Trophoblast cell (in vitro differentiated cells and primary cell): ENCODE measurements at regions not wholly inside any gene's neighbourhood (a gene's known extent, or its start where the extent isn't known, plus 50 kb on each side); places are given as distances from the start of the nearest gene placed in this dataset.

Experiments used
- DNase-seq, 2 donors: peaks; one replicate each; pipeline ENCODE4 v3.0.0-alpha.2; 2016
- H2AFZ ChIP-seq: 2 replicates; pipeline ENCODE4 v1.6.1; 2013; ENCODE audit warnings: low read length, moderate library complexity, mild to moderate bottlenecking; ENCODE audit not compliant: insufficient read depth, poor library complexity
- H2AK5ac ChIP-seq: 2 replicates; pipeline ENCODE4 v1.6.1; 2013; ENCODE audit warnings: mild to moderate bottlenecking, low read length
- H2BK120ac ChIP-seq: 2 replicates; pipeline ENCODE4 v1.6.1; 2013; ENCODE audit warnings: low read length, mild to moderate bottlenecking, moderate library complexity; ENCODE audit not compliant: insufficient read depth, poor library complexity
- H2BK12ac ChIP-seq: 2 replicates; pipeline ENCODE4 v1.6.1; 2013; ENCODE audit warnings: mild to moderate bottlenecking, low read length, moderate library complexity
- H2BK5ac ChIP-seq: 2 replicates; pipeline ENCODE4 v1.6.1; 2013; ENCODE audit warnings: low read length, low read depth, moderate library complexity, mild to moderate bottlenecking; ENCODE audit not compliant: poor library complexity
- H3K14ac ChIP-seq: 2 replicates; pipeline ENCODE4 v1.6.1; 2013; ENCODE audit warnings: mild to moderate bottlenecking, low read length
- H3K18ac ChIP-seq: 2 replicates; pipeline ENCODE4 v1.6.1; 2013; ENCODE audit warnings: mild to moderate bottlenecking, low read length
- H3K23ac ChIP-seq: 2 replicates; pipeline ENCODE4 v1.6.1; 2013; ENCODE audit warnings: low read length
- H3K27ac ChIP-seq: 2 replicates; pipeline ENCODE4 v1.5.1; 2013; ENCODE audit warnings: low read depth, mild to moderate bottlenecking, inconsistent platforms, low read length, moderate library complexity
- H3K27me3 ChIP-seq: 2 replicates; pipeline ENCODE4 v1.6.1; 2013; ENCODE audit warnings: inconsistent platforms, mild to moderate bottlenecking, low read length, moderate library complexity; ENCODE audit not compliant: insufficient read depth
- H3K36me3 ChIP-seq, 2 experiments: 1 replicate in 1 of 2; 2 replicates in 1 of 2; pipeline ENCODE4 v1.6.1; 2013; ENCODE audit warnings: low read length in 2 of 2, mild to moderate bottlenecking in 2 of 2, moderate library complexity in 1 of 2; ENCODE audit not compliant: insufficient read depth in 2 of 2, control insufficient read depth in 1 of 2
- H3K4ac ChIP-seq: 2 replicates; pipeline ENCODE4 v1.6.1; 2013; ENCODE audit warnings: low read depth, mild to moderate bottlenecking, low read length, moderate library complexity
- H3K4me1 ChIP-seq, 2 experiments: 1 replicate in 1 of 2; 2 replicates in 1 of 2; pipeline ENCODE4 v1.6.1; 2013; ENCODE audit warnings: low read length in 2 of 2, mild to moderate bottlenecking in 2 of 2, moderate library complexity in 1 of 2; ENCODE audit not compliant: insufficient read depth in 2 of 2, control insufficient read depth in 1 of 2
- H3K4me2 ChIP-seq: 2 replicates; pipeline ENCODE4 v1.6.1; 2013; ENCODE audit warnings: inconsistent platforms, mild to moderate bottlenecking, low read length, moderate library complexity
- H3K4me3 ChIP-seq: 2 replicates; pipeline ENCODE4 v1.5.1; 2013; ENCODE audit warnings: mild to moderate bottlenecking, low read depth, low read length, inconsistent platforms
- H3K79me1 ChIP-seq: one replicate; pipeline ENCODE4 v1.6.1; 2013; ENCODE audit warnings: low read length
- H3K79me2 ChIP-seq: 2 replicates; pipeline ENCODE4 v1.6.1; 2013; ENCODE audit warnings: low read length, mild to moderate bottlenecking; ENCODE audit not compliant: control insufficient read depth, insufficient read depth, poor library complexity
- H3K9ac ChIP-seq: 2 replicates; pipeline ENCODE4 v1.6.1; 2013; ENCODE audit warnings: mild to moderate bottlenecking, low read length
- H3K9me3 ChIP-seq: 2 replicates; pipeline ENCODE4 v1.6.1; 2013; ENCODE audit warnings: low read depth, mild to moderate bottlenecking, control low read depth, inconsistent platforms, low read length; ENCODE audit not compliant: insufficient read depth
- H4K12ac ChIP-seq: 2 replicates; pipeline ENCODE4 v1.6.1; 2013; ENCODE audit warnings: low read depth, mild to moderate bottlenecking, low read length, moderate library complexity
- H4K8ac ChIP-seq: 2 replicates; pipeline ENCODE4 v1.6.1; 2013; ENCODE audit warnings: low read depth, mild to moderate bottlenecking, low read length, moderate library complexity
- H4K91ac ChIP-seq: one replicate; pipeline ENCODE4 v1.6.1; 2013; ENCODE audit warnings: low read depth, mild to moderate bottlenecking, low read length, moderate library complexity
- WGBS: extraction: QIAGEN DNeasy Blood & Tissue Kit; methylation state at CpG from one replicate; pipeline ENCODE4 v1.1.7; 2013; ENCODE audit warnings: missing lambda C conversion rate; ENCODE audit not compliant: insufficient read length, insufficient coverage; ENCODE audit errors: extremely low coverage; 5-methylcytosine and 5-hydroxymethylcytosine counted together

DNA sequence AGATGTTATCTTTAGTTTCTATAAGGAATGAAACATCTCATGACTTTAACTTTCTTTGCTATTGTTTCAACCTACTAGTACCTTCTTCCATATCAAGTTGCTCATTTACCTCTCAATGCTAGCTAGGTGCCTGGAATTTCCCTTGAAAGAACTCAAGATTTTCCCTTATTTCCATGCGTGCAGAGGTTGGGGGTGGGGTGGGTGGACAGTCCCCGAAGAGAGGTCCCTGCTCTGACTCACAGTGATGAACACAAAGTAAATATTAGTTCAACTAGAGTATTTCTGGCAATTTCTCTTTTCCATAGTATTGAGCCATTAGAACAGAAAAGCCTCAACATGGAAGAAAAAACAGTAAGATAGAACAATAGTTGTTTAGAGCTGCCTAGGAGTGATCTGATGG, 239.0 kb upstream of the ZP4 start:
- H3K18ac ChIP-seq: no peak overlapping the region
- no peak overlapping the region for H3K23ac ChIP-seq
- no peak overlapping the region for H2BK5ac ChIP-seq
- H3K36me3 ChIP-seq: no peaks in the 10 kb centered on the region
- H4K91ac ChIP-seq: no peak overlapping the region
- DNase-seq: no peak
- no peak overlapping the region for H3K9ac ChIP-seq
- H4K8ac ChIP-seq: no peak overlapping the region
- no peaks in the 10 kb centered on the region for H3K79me2 ChIP-seq
- H3K27ac ChIP-seq: no peak overlapping the region
- no peaks in the 10 kb centered on the region for H3K27me3 ChIP-seq
- no peak overlapping the region for H2AFZ ChIP-seq
- H2BK120ac ChIP-seq: no peak overlapping the region
- no CpG with 5 or more reads among the region's 2 CpGs for WGBS
- no peak overlapping the region for H3K4me2 ChIP-seq
- no peaks in the 10 kb centered on the region for H3K9me3 ChIP-seq
- no peak overlapping the region for H2AK5ac ChIP-seq
- H3K4me3 ChIP-seq: no peak overlapping the region
- H3K79me1 ChIP-seq: no peaks in the 10 kb centered on the region
- no peak overlapping the region for H2BK12ac ChIP-seq
- no peak overlapping the region for H4K12ac ChIP-seq
- H3K4ac ChIP-seq: no peak overlapping the region
- no peaks in the 10 kb centered on the region for H3K4me1 ChIP-seq
- no peak overlapping the region for H3K14ac ChIP-seq

DNA sequence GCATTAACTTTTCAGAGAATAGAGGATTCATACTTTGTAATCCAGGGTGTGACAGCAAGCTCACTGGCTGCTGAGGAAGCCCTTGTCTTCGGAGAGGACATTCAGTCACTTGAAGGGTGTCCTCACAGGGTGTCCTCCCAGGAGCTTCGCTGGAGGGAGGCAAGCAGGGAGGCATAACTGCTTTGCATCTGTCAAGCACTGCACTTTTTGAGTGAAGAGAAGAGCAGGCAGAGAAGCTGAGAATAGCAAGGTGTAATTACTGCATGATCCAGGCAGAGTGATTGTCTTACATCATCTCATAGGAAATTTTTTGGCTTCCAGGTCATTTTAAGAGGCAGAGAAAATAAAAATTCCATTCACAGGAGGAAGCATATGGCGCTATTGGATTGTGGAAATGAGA, 232.5 kb upstream of the ZP4 start:
- no peak overlapping the region for H3K23ac ChIP-seq
- no peaks in the 10 kb centered on the region for H3K36me3 ChIP-seq
- no peaks in the 10 kb centered on the region for H3K79me1 ChIP-seq
- no CpG with 5 or more reads among the region's 3 CpGs for WGBS
- H3K4me2 ChIP-seq: no peak overlapping the region
- H3K4me1 ChIP-seq: no peaks in the 10 kb centered on the region
- no peak overlapping the region for H3K18ac ChIP-seq
- no peak overlapping the region for H3K27ac ChIP-seq
- no peak overlapping the region for H2BK120ac ChIP-seq
- H2BK5ac ChIP-seq: no peak overlapping the region
- H3K4me3 ChIP-seq: no peak overlapping the region
- no peak for DNase-seq
- no peak overlapping the region for H3K9ac ChIP-seq
- no peak overlapping the region for H4K91ac ChIP-seq
- H2AK5ac ChIP-seq: no peak overlapping the region
- H3K79me2 ChIP-seq: no peaks in the 10 kb centered on the region
- no peak overlapping the region for H2AFZ ChIP-seq
- no peak overlapping the region for H3K4ac ChIP-seq
- no peaks in the 10 kb centered on the region for H3K27me3 ChIP-seq
- H3K14ac ChIP-seq: no peak overlapping the region
- no peak overlapping the region for H2BK12ac ChIP-seq
- H3K9me3 ChIP-seq: no peaks in the 10 kb centered on the region
- H4K12ac ChIP-seq: no peak overlapping the region
- H4K8ac ChIP-seq: no peak overlapping the region

DNA sequence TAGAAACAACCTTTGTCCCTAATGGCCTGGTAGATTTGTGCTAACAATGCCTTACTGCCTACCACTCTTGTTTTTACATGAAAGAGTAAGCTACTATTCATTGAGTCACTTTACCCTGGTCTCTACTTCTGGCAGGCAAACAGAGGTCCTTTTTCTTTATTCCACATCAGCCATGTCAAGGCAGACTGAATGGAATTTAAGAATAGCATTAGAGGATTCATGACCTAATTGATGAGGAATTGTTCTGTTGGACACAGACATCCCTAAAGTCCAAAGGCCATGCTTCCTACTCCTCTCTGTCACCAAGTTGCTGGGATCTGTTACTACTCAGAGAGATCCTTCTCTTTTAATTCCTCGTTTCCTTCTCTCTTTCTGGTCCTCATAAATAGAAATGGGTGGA, 229.1 kb upstream of the ZP4 start:
- Histone ChIP-seq H4K12ac (no peak overlapping the region), H2BK5ac (no peak overlapping the region), H3K27me3 (no peaks in the 10 kb centered on the region), H3K18ac (no peak overlapping the region), H3K4me1 (no peaks in the 10 kb centered on the region), H2AFZ (no peak overlapping the region), H3K23ac (no peak overlapping the region), H2BK12ac (no peak overlapping the region), H3K36me3 (no peaks in the 10 kb centered on the region), H2BK120ac (no peak overlapping the region), H3K9me3 (no peaks in the 10 kb centered on the region), H3K9ac (no peak overlapping the region), H3K79me2 (no peaks in the 10 kb centered on the region), H2AK5ac (no peak overlapping the region), H3K14ac (no peak overlapping the region), H4K91ac (no peak overlapping the region), H4K8ac (no peak overlapping the region), H3K27ac (no peak overlapping the region), H3K4me2 (no peak overlapping the region), H3K4me3 (no peak overlapping the region), H3K79me1 (no peaks in the 10 kb centered on the region), H3K4ac (no peak overlapping the region)
- no peak for DNase-seq
- no CpG with 5 or more reads among the region's 1 CpG for WGBS

DNA sequence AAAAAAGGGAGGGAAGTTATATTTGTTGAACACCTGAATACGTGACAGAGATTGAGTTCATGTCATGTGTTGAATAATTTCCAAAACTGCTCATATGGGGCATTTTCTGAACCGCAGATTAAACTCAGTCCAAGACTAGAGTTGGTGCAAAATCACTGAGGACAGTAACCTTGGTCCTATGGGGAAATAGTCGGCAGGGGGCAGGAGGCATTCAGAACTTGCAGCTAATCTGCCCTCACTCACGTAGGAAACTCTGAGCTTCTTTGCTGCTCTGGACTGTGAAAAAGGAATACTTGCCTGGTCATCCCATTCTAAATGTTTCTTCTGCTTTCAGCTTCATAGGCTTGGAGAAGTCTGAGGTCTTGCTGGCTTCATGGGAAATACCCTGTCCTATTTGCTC, 228.3 kb upstream of the ZP4 start:
- no peaks in the 10 kb centered on the region for H3K79me2 ChIP-seq
- H4K12ac ChIP-seq: no peak overlapping the region
- H3K9me3 ChIP-seq: no peaks in the 10 kb centered on the region
- H3K27me3 ChIP-seq: no peaks in the 10 kb centered on the region
- H3K4me3 ChIP-seq: no peak overlapping the region
- peak in 1 of 2 donors; percentile 41 for DNase-seq
- no peak overlapping the region for H2BK5ac ChIP-seq
- H3K23ac ChIP-seq: no peak overlapping the region
- no peaks in the 10 kb centered on the region for H3K4me1 ChIP-seq
- no peak overlapping the region for H2AFZ ChIP-seq
- no peaks in the 10 kb centered on the region for H3K79me1 ChIP-seq
- H3K27ac ChIP-seq: no peak overlapping the region
- H2BK12ac ChIP-seq: no peak overlapping the region
- H3K4me2 ChIP-seq: no peak overlapping the region
- H3K36me3 ChIP-seq: no peaks in the 10 kb centered on the region
- H4K91ac ChIP-seq: no peak overlapping the region
- H4K8ac ChIP-seq: no peak overlapping the region
- H3K9ac ChIP-seq: no peak overlapping the region
- H2BK120ac ChIP-seq: no peak overlapping the region
- no peak overlapping the region for H3K14ac ChIP-seq
- no CpG with 5 or more reads among the region's 4 CpGs for WGBS
- H2AK5ac ChIP-seq: no peak overlapping the region
- H3K4ac ChIP-seq: no peak overlapping the region
- no peak overlapping the region for H3K18ac ChIP-seq
